ENCODE measurements at regions not wholly inside any gene's neighbourhood (a gene's known extent, or its start where the extent isn't known, plus 50 kb on each side); places are given as distances from the start of the nearest gene placed in this dataset.

DNA sequence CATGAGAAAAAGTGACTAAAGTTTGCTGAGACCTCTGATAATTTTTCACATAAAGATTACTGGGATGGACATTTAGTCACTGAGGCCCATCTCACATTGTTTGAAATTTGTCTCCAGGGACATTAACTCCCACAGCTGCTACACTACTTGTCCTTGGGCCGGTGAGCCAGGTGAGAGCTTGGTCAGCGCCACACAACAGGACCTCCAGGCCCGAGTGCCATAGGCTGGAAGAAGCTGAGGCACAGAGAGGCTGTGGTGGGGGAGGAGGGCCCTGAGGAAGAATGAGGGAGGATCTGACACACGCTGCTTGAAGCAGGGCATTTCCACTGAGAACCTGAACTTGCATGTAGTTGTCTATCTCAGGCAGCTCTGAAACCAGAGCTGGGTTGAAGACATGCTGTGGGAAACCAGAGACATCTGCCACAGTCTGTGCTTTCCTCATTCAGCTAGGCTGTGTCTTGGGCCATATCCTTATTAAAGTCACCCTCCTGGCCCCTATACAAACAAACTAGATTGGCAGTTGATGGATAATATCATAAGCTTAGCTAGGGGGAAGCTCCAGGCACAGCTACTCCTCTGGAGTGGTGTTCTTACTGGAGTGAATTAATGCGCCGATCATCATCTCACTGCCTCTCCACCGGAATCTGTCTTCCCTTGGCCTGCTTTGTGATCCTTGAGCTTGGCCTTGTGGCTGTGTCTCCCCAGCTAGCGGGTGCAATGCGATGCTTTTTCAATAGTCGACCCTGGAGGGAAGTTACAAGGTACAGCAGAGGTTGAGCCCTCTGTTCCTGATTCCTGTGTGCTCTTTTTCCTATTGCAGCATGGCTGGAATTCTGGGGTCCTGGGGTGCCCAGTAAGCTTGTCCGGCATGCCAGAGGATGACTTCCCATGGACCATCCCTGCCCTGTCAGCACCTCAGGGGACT lies 225.3 kb upstream of the B3GAT1 start:
- H3K27ac ChIP-seq, result no peak overlapping the region
- TF ChIP-seq POLR2A (IDR thresholded peaks at IDR 0.05) (no peak), POLR2AphosphoS5 (IDR thresholded peaks at IDR 0.05) (no peak), EP300 (IDR thresholded peaks at IDR 0.05) (no peak)
- TF ChIP-seq, protein P1, sequence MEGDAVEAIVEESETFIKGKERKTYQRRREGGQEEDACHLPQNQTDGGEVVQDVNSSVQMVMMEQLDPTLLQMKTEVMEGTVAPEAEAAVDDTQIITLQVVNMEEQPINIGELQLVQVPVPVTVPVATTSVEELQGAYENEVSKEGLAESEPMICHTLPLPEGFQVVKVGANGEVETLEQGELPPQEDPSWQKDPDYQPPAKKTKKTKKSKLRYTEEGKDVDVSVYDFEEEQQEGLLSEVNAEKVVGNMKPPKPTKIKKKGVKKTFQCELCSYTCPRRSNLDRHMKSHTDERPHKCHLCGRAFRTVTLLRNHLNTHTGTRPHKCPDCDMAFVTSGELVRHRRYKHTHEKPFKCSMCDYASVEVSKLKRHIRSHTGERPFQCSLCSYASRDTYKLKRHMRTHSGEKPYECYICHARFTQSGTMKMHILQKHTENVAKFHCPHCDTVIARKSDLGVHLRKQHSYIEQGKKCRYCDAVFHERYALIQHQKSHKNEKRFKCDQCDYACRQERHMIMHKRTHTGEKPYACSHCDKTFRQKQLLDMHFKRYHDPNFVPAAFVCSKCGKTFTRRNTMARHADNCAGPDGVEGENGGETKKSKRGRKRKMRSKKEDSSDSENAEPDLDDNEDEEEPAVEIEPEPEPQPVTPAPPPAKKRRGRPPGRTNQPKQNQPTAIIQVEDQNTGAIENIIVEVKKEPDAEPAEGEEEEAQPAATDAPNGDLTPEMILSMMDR (IDR thresholded peaks at IDR 0.05), result no peak
- no peaks in the 10 kb centered on the region for H3K9me3 ChIP-seq
- H3K4me3 ChIP-seq, result no peak overlapping the region
- no peaks in the 10 kb centered on the region for H3K4me1 ChIP-seq
- DNase-seq (no peak), ATAC-seq (ENCODE audit: low FRiP score in 2 of 2) (no peak)
- WGBS, 2 donors, result 76 to 80% methylated on average over 9 to 11 of the region's 11 CpGs
- H3K27me3 ChIP-seq, result no peaks in the 10 kb centered on the region
- no peaks in the 10 kb centered on the region for H3K36me3 ChIP-seq

DNA sequence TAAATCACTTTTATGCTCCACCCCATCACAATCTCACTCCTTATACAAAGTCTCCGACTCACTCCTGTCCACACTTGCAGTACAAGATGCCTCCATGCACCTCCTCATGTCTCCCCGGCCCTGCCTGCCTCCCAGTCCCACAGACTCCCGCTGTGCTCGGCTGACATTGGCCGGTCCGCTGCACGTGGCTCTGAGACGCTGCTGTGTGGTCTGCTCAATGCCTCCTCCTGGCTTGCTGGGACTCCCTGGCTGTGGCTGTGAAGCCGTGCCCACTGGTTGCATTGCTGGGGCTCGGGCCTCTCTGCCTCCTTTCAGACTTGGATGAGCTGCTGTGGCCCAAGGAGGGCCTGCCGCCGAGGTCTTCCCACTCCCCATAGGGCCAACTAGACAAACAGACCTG lies 224.0 kb upstream of the B3GAT1 start:
- no peaks in the 10 kb centered on the region for H3K9me3 ChIP-seq
- WGBS, 2 donors, result 67 to 88% methylated on average over 10 to 12 of the region's 12 CpGs
- ATAC-seq (ENCODE audit: low FRiP score in 2 of 2), result no peak
- TF ChIP-seq, protein P1 (IDR thresholded peaks at IDR 0.05), result no peak
- TF ChIP-seq EP300 (IDR thresholded peaks at IDR 0.05) (no peak), POLR2AphosphoS5 (IDR thresholded peaks at IDR 0.05) (no peak), POLR2A (IDR thresholded peaks at IDR 0.05) (no peak)
- H3K36me3 ChIP-seq, result no peaks in the 10 kb centered on the region
- DNase-seq, result peak in 1 of 2 donors; percentile 76
- no peak overlapping the region for H3K4me3 ChIP-seq
- no peaks in the 10 kb centered on the region for H3K27me3 ChIP-seq
- no peaks in the 10 kb centered on the region for H3K4me1 ChIP-seq
- no peak overlapping the region for H3K27ac ChIP-seq

DNA sequence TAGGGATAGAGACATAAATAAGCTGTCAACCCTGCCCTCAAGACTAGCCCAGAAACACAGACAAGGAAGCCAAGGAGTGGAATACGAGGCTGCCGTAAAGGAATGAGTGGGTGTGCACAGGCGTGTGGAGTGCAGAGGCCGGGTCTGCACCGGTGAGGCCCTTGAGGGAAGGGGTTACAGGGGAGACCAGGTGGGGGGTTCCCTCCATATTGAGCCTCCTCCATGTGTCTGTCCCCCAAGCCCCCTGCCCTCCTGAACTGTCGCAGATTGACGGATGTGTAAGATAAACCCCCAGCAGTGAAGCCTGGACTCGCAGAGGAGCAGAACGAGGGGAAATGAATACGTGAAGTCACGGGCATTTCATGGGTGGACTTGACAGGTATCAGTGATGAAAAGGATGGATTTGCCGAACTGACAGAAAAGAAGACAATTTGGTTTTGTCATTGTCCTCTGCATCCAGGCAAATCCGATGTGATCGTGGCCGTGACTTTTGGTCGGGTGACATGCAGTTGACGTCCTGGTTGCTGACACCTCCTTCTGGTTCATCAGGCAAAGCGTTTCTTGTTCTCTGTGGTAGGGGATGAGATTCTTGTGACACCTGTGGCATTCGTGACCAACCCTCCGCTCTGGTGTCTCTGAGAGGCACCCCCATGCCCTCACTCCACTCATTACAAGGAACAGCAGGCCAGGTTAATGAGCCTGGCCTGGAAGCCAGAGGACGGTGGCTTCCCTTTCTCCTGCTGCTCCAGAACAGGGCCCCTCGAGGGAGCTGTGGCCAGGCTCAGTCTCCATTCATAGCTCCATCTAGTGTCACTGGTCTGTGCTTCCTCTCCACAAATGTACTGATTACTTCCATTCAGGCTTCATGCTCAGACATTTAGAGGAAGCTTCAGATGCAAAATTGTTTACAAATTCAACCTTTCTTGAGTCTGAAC lies 223.1 kb upstream of the B3GAT1 start:
- Histone ChIP-seq H3K4me1 (no peaks in the 10 kb centered on the region), H3K36me3 (no peaks in the 10 kb centered on the region), H3K27ac (no peak overlapping the region), H3K4me3 (no peak overlapping the region), H3K27me3 (no peaks in the 10 kb centered on the region), H3K9me3 (no peaks in the 10 kb centered on the region)
- 75 to 81% methylated on average over 21 to 22 of the region's 22 CpGs for WGBS, 2 donors
- ATAC-seq (ENCODE audit: low FRiP score in 2 of 2), result no peak
- no peak for DNase-seq
- TF ChIP-seq POLR2A (IDR thresholded peaks at IDR 0.05) (no peak), POLR2AphosphoS5 (IDR thresholded peaks at IDR 0.05) (no peak), EP300 (IDR thresholded peaks at IDR 0.05) (no peak)
- TF ChIP-seq, protein P1 (IDR thresholded peaks at IDR 0.05), result no peak

DNA sequence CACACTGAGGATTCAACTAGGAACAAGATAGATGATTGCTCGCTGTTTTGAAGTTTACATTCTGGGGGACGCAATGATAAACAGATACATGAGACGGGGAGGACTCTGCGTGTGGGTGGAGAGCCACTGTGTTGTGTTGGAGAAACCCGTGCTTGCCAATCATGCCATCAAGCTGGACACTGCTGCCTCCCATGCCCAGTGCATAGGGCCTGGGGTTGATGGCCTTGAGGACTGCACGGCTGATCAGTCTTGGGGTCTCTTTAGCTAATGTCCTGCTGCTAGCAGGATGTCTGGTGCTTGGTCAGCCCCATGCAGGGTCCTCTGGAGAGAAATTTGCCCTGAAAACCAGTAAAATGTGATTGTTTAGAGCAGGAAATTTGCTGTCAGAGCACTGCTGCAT lies 221.2 kb upstream of the B3GAT1 start:
- ATAC-seq (ENCODE audit: low FRiP score in 2 of 2), result no peak
- Histone ChIP-seq H3K9me3 (no peaks in the 10 kb centered on the region), H3K4me1 (no peaks in the 10 kb centered on the region), H3K27me3 (no peaks in the 10 kb centered on the region), H3K36me3 (no peaks in the 10 kb centered on the region), H3K4me3 (no peak overlapping the region), H3K27ac (no peak overlapping the region)
- WGBS, 2 donors, result 70 to 86% methylated on average over 6 of the region's 6 CpGs
- no peak for TF ChIP-seq EP300 (IDR thresholded peaks at IDR 0.05)
- no peak for TF ChIP-seq POLR2AphosphoS5 (IDR thresholded peaks at IDR 0.05)
- TF ChIP-seq POLR2A (IDR thresholded peaks at IDR 0.05), result no peak
- TF ChIP-seq, protein P1 (IDR thresholded peaks at IDR 0.05), result no peak
- DNase-seq, result no peak
